ENCODE measurements at regions not wholly inside any gene's neighbourhood (a gene's known extent, or its start where the extent isn't known, plus 50 kb on each side); places are given as distances from the start of the nearest gene placed in this dataset.
"Not testable (repeated sequence)": the region's sequence is repeated elsewhere in the genome, so short reads cannot be mapped to it uniquely, and the experiment has no call there.

DNA sequence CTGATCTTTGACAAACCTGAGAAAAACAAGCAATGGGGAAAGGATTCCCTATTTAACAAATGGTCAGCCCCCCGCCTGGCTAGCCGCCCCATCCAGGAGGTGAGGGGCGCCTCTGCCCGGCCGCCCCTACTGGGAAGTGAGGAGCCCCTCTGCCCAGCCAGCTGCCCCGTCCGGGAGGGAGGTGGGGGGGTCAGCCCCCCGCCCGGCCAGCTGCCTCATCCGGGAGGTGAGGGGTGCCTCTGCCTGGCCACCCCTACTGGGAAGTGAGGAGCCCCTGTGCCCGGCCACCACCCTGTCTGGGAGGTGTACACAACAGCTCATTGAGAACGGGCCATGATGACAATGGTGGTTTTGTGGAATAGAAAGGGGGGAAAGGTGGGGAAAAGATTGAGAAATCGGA lies 717.1 kb downstream of the COL12A1 start:
- TF ChIP-seq EZH2phosphoT487, REST (IDR thresholded peaks at IDR 0.05; ENCODE audit: unreplicated experiment): not testable (repeated sequence)

All from GM23338 (cell line).